Umbilical cord (tissue), 1 donor: ENCODE measurements at regions not wholly inside any gene's neighbourhood (a gene's known extent, or its start where the extent isn't known, plus 50 kb on each side); places are given as distances from the start of the nearest gene placed in this dataset.
"Not testable (repeated sequence)": the region's sequence is repeated elsewhere in the genome, so short reads cannot be mapped to it uniquely, and the experiment has no call there.

ENCODE experiments used
- DNase-seq: peaks from one replicate; pipeline ENCODE4 v3.0.0-alpha.2; 2015; ENCODE audit warnings: low spot score

GRCh38 chr4:128758314-128758922 lies 51.1 kb upstream of the JADE1 start:
- no peak for DNase-seq

- no peak for DNase-seq
Measured at GRCh38 chr4:128757712-128758111, 51.8 kb upstream of the JADE1 start.

GRCh38 chr4:128751354-128751753 lies 58.1 kb upstream of the JADE1 start:
- DNase-seq = no peak

- not testable (repeated sequence) for DNase-seq
Measured at GRCh38 chr4:128741748-128742147, 67.8 kb upstream of the JADE1 start.

GRCh38 chr4:128737098-128737513 lies 72.4 kb upstream of the JADE1 start:
- no peak for DNase-seq

GRCh38 chr4:128735714-128736113 lies 73.8 kb upstream of the JADE1 start:
- no peak for DNase-seq

- DNase-seq = no peak
Measured at GRCh38 chr4:128728190-128728589, 81.3 kb upstream of the JADE1 start.

- DNase-seq = peak; percentile 50
Measured at GRCh38 chr4:128727658-128728057, 81.8 kb upstream of the JADE1 start.

GRCh38 chr4:128725405-128726055 lies 84.0 kb upstream of the JADE1 start:
- no peak for DNase-seq

- no peak for DNase-seq
Measured at GRCh38 chr4:128722911-128723310, 86.6 kb upstream of the JADE1 start.

GRCh38 chr4:128721896-128722295 lies 87.6 kb upstream of the JADE1 start:
- no peak for DNase-seq

GRCh38 chr4:128720270-128720669 lies 89.2 kb upstream of the JADE1 start:
- no peak for DNase-seq

GRCh38 chr4:128718768-128719167 lies 90.7 kb upstream of the JADE1 start:
- no peak for DNase-seq

- DNase-seq = peak; percentile 87
Measured at GRCh38 chr4:128716338-128716737, 93.2 kb upstream of the JADE1 start.

- DNase-seq = no peak
Measured at GRCh38 chr4:128715616-128716015, 93.9 kb upstream of the JADE1 start.

GRCh38 chr4:128711361-128711760 lies 98.1 kb upstream of the JADE1 start:
- DNase-seq = no peak

- no peak for DNase-seq
Measured at GRCh38 chr4:128709268-128709667, 100.2 kb upstream of the JADE1 start.

GRCh38 chr4:128707864-128708263 lies 101.6 kb upstream of the JADE1 start:
- peak; percentile 67 for DNase-seq

- DNase-seq = no peak
Measured at GRCh38 chr4:128703948-128704347, 105.6 kb upstream of the JADE1 start.

- DNase-seq = peak; percentile 53
Measured at GRCh38 chr4:128700659-128701350, 108.7 kb upstream of the JADE1 start.

GRCh38 chr4:128698386-128698785 lies 111.1 kb upstream of the JADE1 start:
- DNase-seq = no peak

GRCh38 chr4:128697323-128697722 lies 112.2 kb upstream of the JADE1 start:
- no peak for DNase-seq

- peak; percentile 51 for DNase-seq
Measured at GRCh38 chr4:128690011-128690410, 119.5 kb upstream of the JADE1 start.
